ENCODE measurements at regions not wholly inside any gene's neighbourhood (a gene's known extent, or its start where the extent isn't known, plus 50 kb on each side); places are given as distances from the start of the nearest gene placed in this dataset.

- DNase-seq, result no peak
These were observed 845.5 kb upstream of the ADGRL4 start for GRCh38 chr1:79852004-79852403.

GRCh38 chr1:79849388-79849787 lies 842.9 kb upstream of the ADGRL4 start:
- DNase-seq, result no peak

DNA sequence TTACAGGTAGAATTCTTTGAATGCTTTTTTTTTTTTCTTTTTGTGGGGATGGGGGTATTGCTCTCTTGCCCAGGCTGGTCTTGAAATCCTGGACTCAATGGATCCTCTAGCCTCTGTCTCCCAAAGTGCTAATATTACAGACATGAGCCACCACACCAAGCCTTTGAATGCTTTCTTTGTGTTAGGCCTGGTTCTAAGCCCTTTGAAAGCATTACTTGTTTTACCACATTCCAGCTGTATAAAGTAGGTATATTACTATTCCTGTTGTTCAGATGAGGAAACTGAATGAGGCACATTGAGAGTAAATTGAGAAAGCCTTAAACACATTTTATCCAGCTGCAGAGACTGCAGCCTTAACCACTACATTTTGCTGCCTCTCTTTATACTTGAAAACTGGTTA lies 841.8 kb upstream of the ADGRL4 start:
- no peak for DNase-seq

DNA sequence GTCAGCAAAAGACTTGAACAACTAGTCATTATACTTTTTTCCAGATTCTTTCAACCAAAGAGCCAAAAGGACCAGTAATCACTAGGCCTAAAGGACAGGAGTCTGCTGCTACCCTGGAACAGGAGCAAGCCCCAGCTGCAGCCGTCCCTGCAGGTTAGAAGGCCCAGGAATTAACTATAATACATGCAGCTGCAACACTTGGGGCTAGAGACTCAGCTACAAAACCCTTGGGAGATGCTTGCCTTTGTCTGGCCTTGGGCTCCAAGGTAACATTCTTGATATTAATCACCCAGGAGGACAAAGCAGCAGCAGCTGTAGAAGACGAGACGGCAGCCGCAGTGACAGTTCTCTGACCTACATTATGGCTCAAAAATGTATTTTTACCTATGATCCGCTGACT lies 841.2 kb upstream of the ADGRL4 start:
- DNase-seq, result no peak

DNA sequence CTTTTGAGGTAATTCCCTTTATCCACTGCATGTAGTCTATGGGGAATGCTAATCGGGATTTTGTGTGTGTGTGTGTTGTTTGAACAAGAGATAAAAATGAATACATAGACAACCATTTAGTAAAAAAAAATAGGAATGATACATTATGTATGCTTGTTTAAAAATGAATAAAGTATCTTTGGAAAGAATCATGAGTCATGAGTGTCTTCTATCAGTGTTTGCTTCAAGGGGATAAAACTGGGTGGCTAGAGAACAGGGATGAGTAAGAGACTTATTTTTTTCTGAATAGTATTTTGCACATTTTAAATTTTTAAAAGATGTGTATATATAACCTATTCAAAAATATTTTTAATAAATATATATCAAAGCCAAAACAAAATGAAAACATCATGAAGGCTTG lies 839.4 kb upstream of the ADGRL4 start:
- no peak for DNase-seq

GRCh38 chr1:79842811-79843210 lies 836.3 kb upstream of the ADGRL4 start:
- DNase-seq, result no peak

DNA sequence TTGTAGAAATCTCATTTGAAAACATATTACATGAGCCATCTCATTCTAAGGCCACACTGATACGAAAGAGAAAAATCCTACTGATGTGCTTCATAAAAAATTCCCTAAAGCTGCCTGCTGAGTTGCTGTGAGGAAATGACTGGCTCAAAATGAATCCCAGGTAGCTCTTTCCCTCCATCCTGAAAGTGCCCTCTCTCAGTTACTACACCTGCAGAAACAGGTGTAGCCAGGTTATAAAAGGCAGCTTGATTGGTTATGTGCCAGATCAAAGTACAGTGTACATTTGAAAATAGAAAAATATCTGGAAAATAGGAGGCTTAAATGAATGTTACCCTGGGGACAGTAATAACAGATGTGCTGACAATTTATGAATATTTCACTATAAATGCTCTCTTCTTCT lies 833.4 kb upstream of the ADGRL4 start:
- DNase-seq, result no peak

DNA sequence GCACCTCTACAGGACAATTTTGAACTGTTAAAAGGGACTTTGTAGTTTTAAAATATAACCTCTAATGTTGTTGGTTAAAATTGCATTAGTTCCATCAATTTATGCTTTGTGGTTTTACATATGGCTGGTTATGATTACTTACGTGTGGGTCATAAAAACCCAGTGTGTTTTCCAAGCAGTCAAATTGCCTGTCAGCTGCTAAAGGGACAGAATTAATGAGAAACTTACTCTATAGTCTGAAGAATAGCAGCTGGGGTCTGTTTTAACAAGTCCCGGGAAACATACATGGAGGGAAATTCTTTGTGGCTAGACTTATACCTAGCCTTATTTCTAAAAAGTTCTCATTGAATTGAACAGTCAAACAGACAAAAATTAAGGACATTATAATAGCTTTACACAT lies 820.9 kb upstream of the ADGRL4 start:
- DNase-seq, result no peak

GRCh38 chr1:79825551-79825950 lies 819.0 kb upstream of the ADGRL4 start:
- no peak for DNase-seq

DNA sequence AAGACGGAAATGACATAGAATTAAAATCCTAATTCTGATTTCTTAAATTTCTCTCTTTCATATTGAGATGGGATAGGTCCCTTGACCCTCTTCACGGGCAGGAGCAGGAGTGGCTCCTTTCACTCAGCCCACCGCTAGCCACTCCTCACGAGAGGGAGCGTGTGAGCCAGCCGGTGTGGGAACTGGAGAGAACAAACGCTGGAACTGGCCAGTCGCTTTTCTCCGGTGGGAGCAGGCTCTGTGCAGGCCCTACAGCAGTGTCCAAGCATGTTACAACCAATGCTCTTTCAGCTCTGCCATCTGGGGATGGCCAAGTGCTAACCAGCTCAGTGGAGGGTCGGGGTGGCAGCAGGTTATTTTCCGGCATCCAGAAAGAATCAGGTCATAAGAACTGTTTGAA lies 815.5 kb upstream of the ADGRL4 start:
- DNase-seq, result no peak

- no peak for DNase-seq
These were observed 812.6 kb upstream of the ADGRL4 start for GRCh38 chr1:79819140-79819539.

DNA sequence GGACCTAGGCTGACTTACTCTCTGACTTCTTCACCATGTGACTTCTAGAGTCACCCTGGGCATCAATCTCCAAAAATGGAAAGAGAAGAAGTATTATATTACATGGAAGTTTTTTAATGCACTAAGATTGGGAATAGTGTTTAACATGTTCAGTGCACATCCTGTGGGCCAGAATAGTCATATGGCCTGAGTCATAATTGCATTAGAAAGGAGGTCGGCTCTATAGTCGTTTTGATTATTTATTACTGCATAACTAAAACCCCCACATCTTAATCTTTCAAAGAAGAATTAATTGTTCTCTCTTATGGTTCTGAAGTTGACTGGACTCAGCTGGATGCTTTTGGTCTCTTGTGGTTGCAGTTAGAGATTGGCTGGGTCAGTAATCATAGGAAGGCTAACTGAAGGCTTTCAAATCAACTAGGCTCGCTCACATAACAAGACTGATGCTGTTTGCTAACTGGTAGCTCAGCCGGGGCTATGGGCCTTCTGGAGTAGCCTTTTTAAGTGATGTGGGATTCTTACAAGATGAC lies 810.6 kb upstream of the ADGRL4 start:
- DNase-seq, result no peak

- DNase-seq, result no peak
These were observed 808.6 kb upstream of the ADGRL4 start for GRCh38 chr1:79815115-79815514.

- DNase-seq, result no peak
These were observed 804.6 kb upstream of the ADGRL4 start for GRCh38 chr1:79811173-79811572.

DNA sequence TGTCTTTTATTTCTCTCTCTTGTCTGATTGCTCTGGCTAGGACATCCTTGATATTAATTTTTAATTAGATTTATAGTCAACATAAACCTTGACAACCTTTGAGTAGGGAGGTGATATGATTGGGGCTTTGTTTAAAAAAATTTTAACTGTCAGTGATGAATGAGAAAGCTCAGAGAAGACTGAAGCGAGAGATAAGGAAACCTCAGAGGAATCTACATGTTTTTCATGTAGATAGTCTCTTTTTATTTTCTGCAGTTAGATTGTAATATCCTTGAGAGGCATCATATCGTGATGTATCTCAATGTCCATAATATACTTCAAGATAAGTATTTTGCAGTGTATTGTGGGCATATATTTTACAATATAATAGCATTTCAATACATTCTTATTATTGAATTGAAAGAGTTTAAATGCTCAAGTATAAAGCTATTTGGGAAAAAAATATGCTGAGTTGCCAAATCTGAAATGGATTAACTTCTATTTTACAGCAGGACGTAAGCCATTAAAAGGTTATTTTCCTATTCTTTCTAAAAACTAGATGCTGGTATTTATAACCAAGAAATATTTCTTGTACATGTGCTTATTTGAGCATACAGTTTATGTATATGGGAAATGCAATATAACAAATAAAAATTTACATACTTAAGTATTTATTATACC lies 802.4 kb upstream of the ADGRL4 start:
- no peak for DNase-seq

DNA sequence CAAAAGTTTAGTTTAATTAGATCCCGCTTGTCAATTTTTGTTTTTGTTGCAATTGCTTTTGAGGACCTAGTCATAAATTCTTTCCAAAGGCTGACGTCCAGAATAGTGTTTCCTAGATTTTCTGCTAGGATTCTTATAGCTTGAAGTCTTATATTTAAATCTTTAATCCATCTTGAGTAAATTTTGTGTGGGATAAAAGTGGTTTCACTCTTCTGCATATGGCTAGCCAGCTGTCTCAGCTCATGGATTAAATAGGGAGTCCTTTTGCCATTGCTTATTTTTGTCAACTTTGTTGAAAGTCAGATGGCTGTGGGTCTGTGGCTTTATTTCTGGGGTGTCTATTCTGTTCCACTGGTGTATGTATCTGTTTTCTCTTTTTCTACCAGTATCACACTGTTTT lies 801.3 kb upstream of the ADGRL4 start:
- no peak for DNase-seq

GRCh38 chr1:79797487-79797886 lies 791.0 kb upstream of the ADGRL4 start:
- DNase-seq, result no peak

- no peak for DNase-seq
These were observed 789.9 kb upstream of the ADGRL4 start for GRCh38 chr1:79796434-79796833.

GRCh38 chr1:79792219-79792930 lies 785.8 kb upstream of the ADGRL4 start:
- DNase-seq, result no peak

DNA sequence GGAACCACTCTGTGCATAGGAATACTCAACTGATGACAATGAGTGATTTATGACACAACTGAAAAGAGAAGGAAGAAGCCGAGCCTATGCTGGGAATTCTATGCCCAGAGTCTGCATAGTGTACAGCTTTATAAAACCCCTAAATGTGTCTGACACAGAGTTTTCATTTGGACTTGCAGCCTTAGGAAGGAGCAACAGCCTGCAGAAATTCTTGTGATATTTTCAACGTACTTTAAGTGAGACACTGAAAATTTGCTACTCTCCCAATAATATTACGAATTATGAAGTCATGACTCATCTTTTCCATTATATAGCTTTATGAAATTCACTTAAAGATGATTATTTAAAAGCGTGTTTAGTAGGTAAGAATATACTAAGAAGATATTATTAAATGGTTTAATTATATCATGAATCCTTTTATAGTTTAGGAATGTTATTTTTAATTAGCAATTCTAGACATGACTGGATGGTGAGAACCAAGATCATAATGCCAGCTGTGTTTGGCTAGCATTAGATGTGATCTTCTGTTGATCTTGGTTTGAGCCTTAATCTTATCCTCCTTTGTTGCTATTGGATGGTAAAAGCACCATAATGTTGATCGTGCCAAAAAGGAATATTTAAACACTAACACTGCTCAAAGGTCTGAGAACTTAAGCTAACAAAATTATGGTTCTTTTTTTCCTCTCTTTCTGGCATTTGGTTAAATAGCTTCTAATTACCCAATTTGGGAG lies 785.1 kb upstream of the ADGRL4 start:
- no peak for DNase-seq

- no peak for DNase-seq
These were observed 784.4 kb upstream of the ADGRL4 start for GRCh38 chr1:79790950-79791349.

- no peak for DNase-seq
These were observed 781.1 kb upstream of the ADGRL4 start for GRCh38 chr1:79787631-79788030.

DNA sequence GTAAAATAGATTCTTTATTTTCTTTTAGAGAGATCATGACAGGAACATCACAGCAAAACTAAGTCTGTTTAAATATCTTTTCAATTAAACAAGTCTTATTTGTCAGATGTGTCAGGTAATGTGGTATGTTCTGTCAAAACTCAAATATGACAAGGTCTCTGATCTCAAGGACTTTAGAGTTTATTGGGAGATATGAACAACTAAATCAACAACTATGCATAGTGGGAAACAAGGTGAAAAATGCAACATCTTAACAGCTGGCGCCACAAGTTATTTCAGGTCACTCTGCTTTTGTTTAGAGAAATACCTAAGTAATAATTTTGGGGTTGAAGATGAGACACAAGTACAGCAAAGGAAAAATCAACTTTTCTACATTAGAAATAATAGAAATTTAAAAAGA lies 779.4 kb upstream of the ADGRL4 start:
- no peak for DNase-seq

GRCh38 chr1:79785561-79785960 lies 779.0 kb upstream of the ADGRL4 start:
- DNase-seq, result no peak
